DMS79 (cell line): ENCODE measurements at regions not wholly inside any gene's neighbourhood (a gene's known extent, or its start where the extent isn't known, plus 50 kb on each side); places are given as distances from the start of the nearest gene placed in this dataset.
"Not testable (repeated sequence)": the region's sequence is repeated elsewhere in the genome, so short reads cannot be mapped to it uniquely, and the experiment has no call there.

ENCODE experiments used
- DNase-seq: peaks from one replicate; lab custom pipeline; 2025; lab: John Stamatoyannopoulos, UW

DNA sequence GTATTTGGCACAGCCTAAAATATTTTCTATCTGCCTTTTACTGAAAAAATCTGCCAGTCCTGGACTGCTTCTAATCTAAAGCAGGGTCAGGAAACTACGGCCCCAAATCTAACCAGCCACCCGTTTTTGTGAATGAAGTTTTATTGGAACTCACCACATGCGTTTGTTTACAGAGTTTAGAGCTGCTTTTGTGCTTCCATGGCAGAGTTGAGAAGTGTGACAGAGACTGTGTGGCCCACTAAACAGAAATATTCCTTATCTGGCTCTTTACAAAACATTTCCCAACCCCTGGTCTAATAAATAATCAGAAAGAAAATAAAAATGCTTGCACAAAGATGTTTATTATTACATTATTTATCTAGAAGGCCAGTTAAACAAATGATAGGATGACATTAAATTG is 110.2 kb downstream of the COPRS start:
- no peak for DNase-seq

GRCh38 chr17:31746884-31747495 is 112.1 kb downstream of the COPRS start:
- no peak for DNase-seq

- no peak for DNase-seq
These were observed 113.0 kb downstream of the COPRS start for GRCh38 chr17:31745964-31746600.

- DNase-seq, result no peak
These were observed 114.5 kb downstream of the COPRS start for GRCh38 chr17:31744511-31744951.

GRCh38 chr17:31743797-31744196 is 115.2 kb downstream of the COPRS start:
- no peak for DNase-seq

DNA sequence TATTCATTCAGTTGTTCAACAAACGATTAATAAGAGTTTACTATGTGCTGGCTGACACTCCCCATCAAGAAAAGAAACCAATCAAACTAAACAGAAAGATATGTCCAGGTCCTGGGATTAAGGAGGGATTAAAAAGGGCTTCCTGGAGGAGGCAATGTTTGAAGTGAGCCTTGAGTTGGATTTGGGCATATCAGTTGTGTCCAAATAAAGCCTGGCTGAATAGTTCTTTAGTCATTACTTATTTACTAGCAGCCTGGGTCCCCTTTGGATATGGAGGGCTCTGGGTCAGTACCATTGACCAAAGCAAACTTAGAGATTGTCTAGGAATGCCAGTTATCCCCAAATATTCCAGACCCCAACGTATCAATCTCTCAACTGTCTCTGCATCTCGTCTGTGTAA is 117.7 kb downstream of the COPRS start:
- no peak for DNase-seq

GRCh38 chr17:31740611-31741082 is 118.4 kb downstream of the COPRS start:
- no peak for DNase-seq

GRCh38 chr17:31738996-31739699 is 119.9 kb downstream of the COPRS start:
- no peak for DNase-seq

GRCh38 chr17:31738488-31738887 is 120.6 kb downstream of the COPRS start:
- no peak for DNase-seq

DNA sequence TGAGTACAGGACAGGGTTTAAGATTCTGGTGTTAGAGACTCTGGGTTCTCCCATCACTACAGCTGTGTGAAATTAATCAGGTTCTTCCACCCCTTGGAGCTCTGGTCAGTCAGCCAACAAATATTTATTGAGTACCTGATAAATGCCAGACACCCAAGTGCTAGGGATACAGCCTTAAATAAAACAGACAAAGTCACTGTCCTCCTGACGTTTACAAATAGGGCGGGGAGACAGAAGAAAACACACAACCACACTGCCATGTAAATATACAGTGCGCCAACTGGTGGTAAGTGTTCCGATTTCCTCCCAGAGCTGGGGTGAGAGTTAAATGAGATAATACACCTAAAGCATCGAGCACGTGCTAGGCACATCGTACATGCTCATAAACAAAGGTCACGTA is 121.0 kb downstream of the COPRS start:
- no peak for DNase-seq

DNA sequence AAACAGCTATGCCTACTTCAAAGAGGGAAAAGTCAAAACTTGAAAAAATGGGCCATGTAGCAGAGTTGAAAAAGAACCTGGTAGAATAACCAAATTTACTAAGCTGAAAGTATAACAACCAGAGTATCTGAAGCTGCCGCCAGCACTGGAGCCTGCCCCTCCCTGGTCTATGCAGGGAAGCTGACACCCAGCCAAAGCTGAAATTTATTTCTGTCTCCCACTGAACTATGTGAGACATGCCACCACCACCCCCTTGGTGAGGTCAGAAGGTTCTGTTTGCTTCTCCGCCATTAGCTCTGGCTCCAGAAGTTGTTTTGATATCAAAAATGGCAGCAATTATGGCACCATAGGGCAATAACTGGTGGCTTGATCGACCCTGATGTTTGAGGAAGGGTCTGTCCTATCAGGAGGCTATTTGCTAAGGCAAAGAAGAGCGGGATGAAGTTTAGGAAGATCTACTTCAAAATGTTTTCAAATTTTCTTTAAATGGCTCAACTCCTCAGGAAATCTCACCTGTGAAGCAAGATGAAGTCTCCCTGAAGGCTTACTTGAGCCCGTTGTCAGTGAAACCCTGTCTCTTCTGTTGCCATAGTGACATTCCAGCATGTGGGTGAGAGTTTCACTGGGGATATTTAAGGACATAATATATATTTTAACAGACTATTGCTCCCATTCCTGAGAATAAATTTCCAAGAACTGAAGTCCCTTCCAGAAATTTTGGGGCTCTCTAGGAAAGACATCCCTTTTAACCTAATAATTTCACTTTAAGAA is 122.0 kb downstream of the COPRS start:
- DNase-seq, result no peak

GRCh38 chr17:31733326-31733725 is 125.7 kb downstream of the COPRS start:
- DNase-seq, result no peak

DNA sequence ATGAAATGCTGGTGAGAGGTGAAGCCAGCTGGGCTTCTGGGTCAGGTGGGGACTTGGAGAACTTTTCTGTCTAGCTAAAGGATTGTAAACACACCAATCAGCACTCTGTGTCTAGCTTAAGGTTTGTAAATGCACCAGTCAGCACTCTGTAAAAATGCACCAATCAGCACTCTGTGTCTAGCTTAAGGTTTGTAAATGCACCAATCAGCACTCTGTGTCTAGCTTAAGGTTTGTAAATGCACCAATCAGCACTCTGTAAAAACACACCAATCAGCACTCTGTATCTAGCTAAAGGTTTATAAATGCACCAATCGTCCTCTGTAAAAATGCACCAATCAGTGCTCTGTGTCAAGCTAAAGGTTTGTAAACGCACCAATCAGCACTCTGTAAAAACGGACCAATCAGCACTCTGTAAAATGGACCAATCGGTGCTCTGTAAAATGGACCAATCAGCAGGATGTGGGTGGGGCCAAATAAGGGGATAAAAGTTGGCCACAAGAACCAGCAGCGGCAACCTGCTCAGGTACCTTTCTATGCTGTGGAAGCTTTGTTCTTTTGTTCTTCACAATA is 127.4 kb downstream of the COPRS start:
- not testable (repeated sequence) for DNase-seq

DNA sequence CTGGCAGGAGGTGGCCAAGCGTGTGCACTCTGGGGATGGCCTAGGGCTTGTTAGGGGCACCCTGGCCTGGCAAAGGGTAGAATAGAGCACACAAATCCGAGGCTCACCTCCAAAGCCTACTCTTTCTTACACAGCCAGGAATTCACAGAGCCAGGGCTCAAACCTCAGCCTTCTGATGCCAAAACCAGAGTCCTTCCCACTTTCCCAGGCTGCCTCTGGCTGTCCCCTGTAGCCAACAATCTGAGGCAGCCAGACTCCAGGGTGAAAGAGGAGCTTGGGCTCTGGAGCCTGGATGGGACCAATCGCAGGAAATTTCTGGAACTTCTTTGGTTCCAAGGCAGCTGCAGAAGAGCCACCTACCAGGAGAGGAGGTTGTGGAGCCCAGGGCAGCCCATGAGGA is 127.9 kb downstream of the COPRS start:
- DNase-seq, result no peak

- DNase-seq, result no peak
These were observed 132.0 kb downstream of the COPRS start for GRCh38 chr17:31726980-31727427.

DNA sequence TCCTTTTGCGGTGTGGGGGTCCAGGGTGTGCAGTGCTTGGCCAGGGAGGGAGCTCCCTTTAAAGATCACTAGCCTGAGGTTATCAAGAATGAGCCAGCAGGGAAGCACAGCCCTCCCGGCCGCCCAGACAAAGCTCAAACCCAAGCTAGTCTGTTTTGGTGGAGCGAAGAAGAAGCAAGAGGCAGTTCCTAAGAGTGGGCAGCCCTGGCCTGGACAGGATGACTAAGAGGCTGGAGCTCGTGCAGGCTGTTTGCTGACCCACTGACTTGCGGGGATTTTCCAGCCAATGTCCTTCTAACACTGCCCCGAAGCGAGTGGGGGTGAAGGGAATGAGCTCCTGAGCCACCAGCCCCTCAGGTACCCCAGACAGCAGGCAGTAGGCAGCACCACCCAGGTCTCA is 134.4 kb downstream of the COPRS start:
- DNase-seq, result no peak

DNA sequence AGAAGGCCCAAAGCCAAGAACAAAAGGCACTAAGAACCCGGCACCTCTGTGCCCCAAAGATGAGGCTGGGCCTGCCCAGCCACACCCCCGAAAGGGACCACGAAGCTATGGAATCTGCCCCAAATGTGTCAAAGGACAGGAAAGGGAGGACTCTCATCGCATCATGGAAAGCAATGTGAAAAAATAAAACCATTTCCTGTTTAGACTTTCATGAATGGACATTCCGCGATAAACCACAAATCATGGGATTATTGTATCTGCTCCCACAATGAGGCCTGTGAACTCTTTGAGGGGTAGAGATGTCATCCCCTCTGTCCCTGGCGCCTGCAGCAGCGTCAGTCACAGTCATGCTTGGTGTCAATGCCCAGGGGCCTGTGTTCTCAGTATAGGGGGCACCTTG is 135.0 kb downstream of the COPRS start:
- DNase-seq, result no peak

GRCh38 chr17:31722251-31723056 is 136.6 kb downstream of the COPRS start:
- no peak for DNase-seq

GRCh38 chr17:31721291-31722025 is 137.6 kb downstream of the COPRS start:
- DNase-seq, result no peak

DNA sequence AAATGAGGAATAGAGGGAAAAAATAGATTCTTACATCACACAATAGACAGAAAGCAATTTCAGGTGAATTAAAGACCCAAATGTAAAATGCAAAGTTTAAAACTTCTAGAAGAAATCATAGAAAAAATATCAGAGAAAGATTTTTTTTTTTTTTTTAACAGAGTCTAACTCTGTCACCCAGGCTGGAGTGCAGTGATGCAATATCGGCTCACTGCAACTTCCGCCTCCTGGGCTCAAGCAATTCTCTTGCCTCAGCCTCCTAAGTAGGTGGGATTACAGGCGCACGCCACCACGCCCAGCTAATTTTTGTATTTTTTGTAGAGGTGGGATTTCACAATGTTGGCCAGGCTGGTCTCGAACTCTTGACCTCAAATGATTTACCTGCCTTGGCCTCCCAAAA is 141.8 kb downstream of the COPRS start:
- DNase-seq, result not testable (repeated sequence)
